Fibroblast of pulmonary artery (primary cell): ENCODE measurements at regions not wholly inside any gene's neighbourhood (a gene's known extent, or its start where the extent isn't known, plus 50 kb on each side); places are given as distances from the start of the nearest gene placed in this dataset.

ENCODE experiments used
- DNase-seq: peaks from one replicate; pipeline ENCODE4 v3.0.0-alpha.2; 2010; ENCODE audit warnings: low read depth
- H3K4me3 ChIP-seq: replicated peaks from 2 replicates; pipeline ENCODE4 v1.5.1; 2011; ENCODE audit warnings: low read depth, mild to moderate bottlenecking, control low read depth, low read length, moderate library complexity
- CTCF ChIP-seq: IDR thresholded peaks from 2 replicates; pipeline ENCODE4 v1.5.1; 2011; ENCODE audit warnings: mild to moderate bottlenecking, control low read depth, low read length, inconsistent platforms; ENCODE audit errors: missing control alignments

- no peak overlapping the region for H3K4me3 ChIP-seq
- DNase-seq = no peak
- TF ChIP-seq CTCF = no peak
Observed at GRCh38 chr4:31390849-31391248, 670.7 kb downstream of the PCDH7 start.

GRCh38 chr4:31391976-31392375 lies 671.8 kb downstream of the PCDH7 start:
- DNase-seq = no peak
- H3K4me3 ChIP-seq = no peak overlapping the region
- TF ChIP-seq CTCF = no peak

- DNase-seq = no peak
- TF ChIP-seq CTCF = no peak
- no peak overlapping the region for H3K4me3 ChIP-seq
Observed at GRCh38 chr4:31392923-31393322, 672.8 kb downstream of the PCDH7 start.

- no peak for DNase-seq
- H3K4me3 ChIP-seq = no peak overlapping the region
- TF ChIP-seq CTCF = no peak
Observed at GRCh38 chr4:31408121-31408520, 688.0 kb downstream of the PCDH7 start.

- no peak for TF ChIP-seq CTCF
- no peak for DNase-seq
- no peak overlapping the region for H3K4me3 ChIP-seq
Observed at GRCh38 chr4:31411565-31411964, 691.4 kb downstream of the PCDH7 start.

- no peak for DNase-seq
- TF ChIP-seq CTCF = no peak
- H3K4me3 ChIP-seq = no peak overlapping the region
Observed at GRCh38 chr4:31415629-31416028, 695.5 kb downstream of the PCDH7 start.

- DNase-seq = no peak
Observed at GRCh38 chr4:31416498-31416897, 696.3 kb downstream of the PCDH7 start.

More at GRCh38 chr4:31416498-31416897, 696.3 kb downstream of the PCDH7 start:
- no peak overlapping the region for H3K4me3 ChIP-seq
- no peak for TF ChIP-seq CTCF
